B cell (primary cell): ENCODE measurements at regions not wholly inside any gene's neighbourhood (a gene's known extent, or its start where the extent isn't known, plus 50 kb on each side); places are given as distances from the start of the nearest gene placed in this dataset.

Experiments
- ATAC-seq: fragments of 200-7000 bp; cut with Tn5 transposase; one replicate; pipeline ENCODE4 v1.10.0; 2021; ENCODE audit warnings: low read depth, mild to moderate bottlenecking, moderate number of reproducible peaks, moderate library complexity
- CTCF ChIA-PET: fragments of 350-600 bp; sonication (Branson Sonifier 250); formaldehyde crosslinking; loops from one replicate; lab custom pipeline; 2021; ENCODE audit warnings: antibody characterized with exemption, inconsistent platforms; lab: Charles Lee
- POLR2A ChIA-PET: fragments of 350-600 bp; sonication (Branson Sonifier 250); formaldehyde crosslinking; loops from one replicate; lab custom pipeline; 2021; ENCODE audit warnings: antibody characterized with exemption; lab: Charles Lee
- DNase-seq: peaks from one replicate; pipeline ENCODE4 v3.0.0; 2013
- H2AFZ ChIP-seq: 2 replicates; pipeline ENCODE4 v1.6.1; 2012; ENCODE audit warnings: mild to moderate bottlenecking, low read depth, low read length; ENCODE audit not compliant: insufficient read depth, poor library complexity, severe bottlenecking
- H3K27ac ChIP-seq, 2 donors: 1 replicate in 1 of 2; 2 replicates in 1 of 2; pipeline ENCODE4 v1.5.1; 2012 to 2013; ENCODE audit warnings: low read length in 2 of 2, mild to moderate bottlenecking in 2 of 2, moderate library complexity in 1 of 2
- H3K27me3 ChIP-seq, 4 experiments: fragments of 200-600 bp in 1 of 4; sonication (generic) in 1 of 4; replicated peaks in 1 of 4; 1 replicate in 2 of 4; 2 replicates in 2 of 4; pipeline versions ENCODE4 v1.6.1 to v1.7.0; 2013 to 2016; ENCODE audit warnings: low read length in 3 of 4, mild to moderate bottlenecking in 2 of 4, mixed read lengths in 1 of 4, moderate library complexity in 1 of 4; ENCODE audit not compliant: insufficient read depth in 4 of 4, control insufficient read depth in 3 of 4; ENCODE audit errors: control extremely low read depth in 1 of 4
- H3K36me3 ChIP-seq, 2 experiments: replicated peaks in 1 of 2; 1 replicate in 1 of 2; 2 replicates in 1 of 2; pipeline versions ENCODE4 v1.6.1 to v1.7.1; 2013; ENCODE audit warnings: low read length in 1 of 2; ENCODE audit not compliant: insufficient read depth in 2 of 2, control insufficient read depth in 1 of 2; ENCODE audit errors: control extremely low read depth in 1 of 2, extremely low read depth in 1 of 2
- H3K4me1 ChIP-seq, 2 donors: fragments of 200-600 bp in 1 of 2; sonication (generic) in 1 of 2; 1 replicate in 1 of 2; 2 replicates in 1 of 2; pipeline versions ENCODE4 v1.5.1 to v1.6.1; 2013 to 2017; ENCODE audit warnings: low read length in 2 of 2; ENCODE audit not compliant: control insufficient read depth in 2 of 2, insufficient read depth in 2 of 2
- H3K4me2 ChIP-seq: replicated peaks from 2 replicates; pipeline ENCODE3; 2012; ENCODE audit warnings: mild to moderate bottlenecking, low read depth, low read length; ENCODE audit not compliant: poor library complexity, severe bottlenecking
- H3K4me3 ChIP-seq, 5 experiments: fragments of 200-600 bp in 1 of 5; sonication (generic) in 1 of 5; 1 replicate in 3 of 5; 2 replicates in 2 of 5; pipeline versions ENCODE4 v1.5.1 to v1.7.0; 2011 to 2016; ENCODE audit warnings: low read length in 4 of 5, mild to moderate bottlenecking in 4 of 5, low read depth in 2 of 5, control low read depth in 1 of 5, moderate library complexity in 1 of 5; ENCODE audit not compliant: insufficient read depth in 1 of 5; ENCODE audit errors: control extremely low read depth in 1 of 5, extremely low read depth in 1 of 5
- H3K79me2 ChIP-seq: fragments of 200-600 bp; sonication (generic); one replicate; pipeline ENCODE4 v1.6.0; 2016; ENCODE audit warnings: low read length; ENCODE audit not compliant: control insufficient read depth, insufficient read depth
- H3K9ac ChIP-seq: fragments of 200-600 bp; sonication (generic); 2 replicates; pipeline ENCODE4 v1.6.1; 2017; ENCODE audit warnings: mild to moderate bottlenecking, low read length, moderate library complexity
- H3K9me3 ChIP-seq, 3 donors: one replicate each; pipeline versions ENCODE4 v1.6.1 to v1.7.1; 2013; ENCODE audit warnings: low read length in 2 of 3; ENCODE audit not compliant: control insufficient read depth in 2 of 3, insufficient read depth in 1 of 3; ENCODE audit errors: control extremely low read depth in 1 of 3
- H4K20me1 ChIP-seq: 2 replicates; pipeline ENCODE4 v1.6.0; 2012; ENCODE audit warnings: mild to moderate bottlenecking, low read length; ENCODE audit not compliant: insufficient read depth, control insufficient read depth, poor library complexity, severe bottlenecking
- H3K27ac Mint-ChIP-seq: one replicate; pipeline ENCODE4 v1.8.0; 2021; ENCODE audit warnings: mixed read lengths
- H3K27me3 Mint-ChIP-seq: one replicate; pipeline ENCODE4 v1.8.0; 2021; ENCODE audit warnings: mixed read lengths
- H3K4me1 Mint-ChIP-seq: one replicate; pipeline ENCODE4 v1.8.0; 2021; ENCODE audit warnings: mixed read lengths
- H3K4me3 Mint-ChIP-seq: one replicate; pipeline ENCODE4 v1.8.0; 2021; ENCODE audit warnings: mixed read lengths
- H3K9me3 Mint-ChIP-seq: one replicate; pipeline ENCODE4 v1.8.0; 2022; ENCODE audit warnings: mixed read lengths; ENCODE audit not compliant: insufficient read depth
- CTCF ChIP-seq: fragments of 200-600 bp; IDR thresholded peaks from one replicate; pipeline ENCODE4 v1.8.0; 2022; ENCODE audit warnings: antibody characterized with exemption, mild to moderate bottlenecking
- EZH2 ChIP-seq: IDR thresholded peaks from 2 replicates; pipeline ENCODE4 v1.6.1; 2012; ENCODE audit warnings: borderline replicate concordance, low read depth, mild to moderate bottlenecking, moderate library complexity, low read length; ENCODE audit not compliant: insufficient read depth, poor library complexity, severe bottlenecking
- WGBS: methylation state at CpG from one replicate; pipeline ENCODE4 v1.1.5; 2013; ENCODE audit warnings: missing lambda C conversion rate; ENCODE audit not compliant: insufficient coverage; 5-methylcytosine and 5-hydroxymethylcytosine counted together
- intact Hi-C: fragments of 100-400 bp; cut with micrococcal nuclease; formaldehyde crosslinking; loops from one replicate; pipeline ENCODE4 v1.10.0; 2022

GRCh38 chr15:95944193-95944592 is 386.3 kb upstream of the NR2F2 start:
- peaks cover 0 to 5% (median 0%) of the 10 kb centered on the region in 3 donors for H3K9me3 ChIP-seq
- ATAC-seq (no peak), DNase-seq (no peak)
- no peaks in the 10 kb centered on the region for H4K20me1 ChIP-seq
- H3K27ac Mint-ChIP-seq: no peak overlapping the region
- H3K27me3 Mint-ChIP-seq: no peaks in the 10 kb centered on the region
- peaks cover 4% of the 10 kb centered on the region for H3K9me3 Mint-ChIP-seq
- H3K4me3 Mint-ChIP-seq: no peak overlapping the region
- TF ChIP-seq EZH2 (no peak), CTCF (no peak)
- no peaks in the 10 kb centered on the region for H3K27me3 ChIP-seq
- H3K4me1 ChIP-seq: no peaks in the 10 kb centered on the region
- H3K4me3 ChIP-seq: no peak overlapping the region
- POLR2A ChIA-PET: no interaction called here
- intact Hi-C loops: no loop called here
- H3K27ac ChIP-seq: no peak overlapping the region
- no peak overlapping the region for H3K4me2 ChIP-seq
- H2AFZ ChIP-seq: no peak overlapping the region
- no peak overlapping the region for H3K9ac ChIP-seq
- H3K79me2 ChIP-seq: no peaks in the 10 kb centered on the region
- no peaks in the 10 kb centered on the region for H3K36me3 ChIP-seq
- H3K4me1 Mint-ChIP-seq: no peaks in the 10 kb centered on the region
- no CpG with 5 or more reads among the region's 1 CpG for WGBS
- CTCF ChIA-PET: no interaction called here

GRCh38 chr15:95944661-95945255 is 385.7 kb upstream of the NR2F2 start:
- Histone ChIP-seq H3K4me3 (no peak overlapping the region), H3K36me3 (no peaks in the 10 kb centered on the region), H3K27ac (no peak overlapping the region), H3K4me1 (no peaks in the 10 kb centered on the region), H3K27me3 (no peaks in the 10 kb centered on the region), H3K9me3 (peaks cover 0 to 5% (median 0%) of the 10 kb centered on the region in 3 donors), H4K20me1 (no peaks in the 10 kb centered on the region), H2AFZ (no peak overlapping the region), H3K9ac (no peak overlapping the region), H3K4me2 (no peak overlapping the region), H3K79me2 (no peaks in the 10 kb centered on the region)
- Mint-ChIP-seq H3K27ac (no peak overlapping the region), H3K4me3 (no peak overlapping the region), H3K27me3 (no peaks in the 10 kb centered on the region), H3K4me1 (no peaks in the 10 kb centered on the region), H3K9me3 (peaks cover 4% of the 10 kb centered on the region)
- TF ChIP-seq CTCF: no peak
- TF ChIP-seq EZH2: no peak
- ATAC-seq (no peak), DNase-seq (no peak)
- POLR2A ChIA-PET: no interaction called here
- WGBS: no CpG with 5 or more reads among the region's 4 CpGs
- CTCF ChIA-PET: no interaction called here
- intact Hi-C loops: no loop called here
